H9 (cell line): ENCODE measurements at regions not wholly inside any gene's neighbourhood (a gene's known extent, or its start where the extent isn't known, plus 50 kb on each side); places are given as distances from the start of the nearest gene placed in this dataset.

Experiments used
- DNase-seq: peaks from one replicate; pipeline ENCODE4 v3.0.0-alpha.2; 2017
- H2AFZ ChIP-seq: one replicate; pipeline ENCODE4 v1.6.1; 2013; ENCODE audit warnings: mild to moderate bottlenecking, low read length, control low read depth, moderate library complexity
- H2AK5ac ChIP-seq: 2 replicates; pipeline ENCODE4 v1.6.1; 2013; ENCODE audit warnings: low read length, control low read depth, mixed read lengths; ENCODE audit not compliant: insufficient read length
- H2BK120ac ChIP-seq: one replicate; pipeline ENCODE4 v1.6.1; 2013; ENCODE audit warnings: low read depth, mild to moderate bottlenecking, low read length, control low read depth, inconsistent platforms; ENCODE audit not compliant: poor library complexity, severe bottlenecking
- H2BK12ac ChIP-seq: 2 replicates; pipeline ENCODE4 v1.6.1; 2013; ENCODE audit warnings: low read length, control low read depth, mixed read lengths, low read depth; ENCODE audit not compliant: insufficient read length
- H2BK15ac ChIP-seq: 2 replicates; pipeline ENCODE4 v1.6.1; 2013; ENCODE audit warnings: low read depth, low read length, control low read depth
- H2BK20ac ChIP-seq: one replicate; pipeline ENCODE4 v1.6.1; 2013; ENCODE audit warnings: low read depth, mild to moderate bottlenecking, low read length, control low read depth, inconsistent platforms; ENCODE audit not compliant: poor library complexity, severe bottlenecking
- H2BK5ac ChIP-seq: 2 replicates; pipeline ENCODE4 v1.6.1; 2013; ENCODE audit warnings: low read length, control low read depth, mixed read lengths; ENCODE audit not compliant: insufficient read length
- H3K14ac ChIP-seq: 2 replicates; pipeline ENCODE4 v1.6.1; 2013; ENCODE audit warnings: low read length, control low read depth; ENCODE audit not compliant: insufficient read depth
- H3K18ac ChIP-seq: 2 replicates; pipeline ENCODE4 v1.6.1; 2013; ENCODE audit warnings: low read depth, mild to moderate bottlenecking, mixed read lengths, low read length, control low read depth; ENCODE audit not compliant: insufficient read length
- H3K23ac ChIP-seq: 2 replicates; pipeline ENCODE4 v1.6.1; 2013; ENCODE audit warnings: low read length, control low read depth, mixed read lengths, low read depth; ENCODE audit not compliant: insufficient read length
- H3K23me2 ChIP-seq: 2 replicates; pipeline ENCODE4 v1.6.1; 2013; ENCODE audit warnings: low read depth, mild to moderate bottlenecking, mixed read lengths, low read length, control low read depth; ENCODE audit not compliant: insufficient read length, poor library complexity, severe bottlenecking
- H3K27ac ChIP-seq: 2 replicates; pipeline ENCODE4 v1.5.1; 2013; ENCODE audit warnings: low read length, control low read depth, mixed read lengths, low read depth; ENCODE audit not compliant: insufficient read length
- H3K27me3 ChIP-seq: 2 replicates; pipeline ENCODE4 v1.6.1; 2013; ENCODE audit warnings: low read length, control low read depth, inconsistent platforms; ENCODE audit not compliant: insufficient read depth
- H3K4ac ChIP-seq: 2 replicates; pipeline ENCODE4 v1.6.1; 2013; ENCODE audit warnings: low read depth, mild to moderate bottlenecking, control low read depth, inconsistent platforms, low read length, moderate library complexity
- H3K4me1 ChIP-seq: 2 replicates; pipeline ENCODE4 v1.6.1; 2013; ENCODE audit warnings: low read length, control low read depth, inconsistent platforms; ENCODE audit not compliant: insufficient read depth
- H3K4me2 ChIP-seq: 2 replicates; pipeline ENCODE4 v1.6.1; 2013; ENCODE audit warnings: low read length, control low read depth, mixed read lengths; ENCODE audit not compliant: insufficient read length, insufficient read depth
- H3K56ac ChIP-seq: 2 replicates; pipeline ENCODE4 v1.6.1; 2013; ENCODE audit warnings: low read depth, mild to moderate bottlenecking, mixed read lengths, low read length, control low read depth; ENCODE audit not compliant: insufficient read length
- H3K79me1 ChIP-seq: 2 replicates; pipeline ENCODE4 v1.6.1; 2013; ENCODE audit warnings: low read depth, mild to moderate bottlenecking, moderate library complexity, low read length, control low read depth, inconsistent platforms; ENCODE audit not compliant: insufficient read depth, poor library complexity, severe bottlenecking
- H3K79me2 ChIP-seq: 2 replicates; pipeline ENCODE4 v1.6.1; 2013; ENCODE audit warnings: low read length, control low read depth, inconsistent platforms; ENCODE audit not compliant: insufficient read depth
- H3K9ac ChIP-seq: 2 replicates; pipeline ENCODE4 v1.6.1; 2013; ENCODE audit warnings: low read length, control low read depth, mixed read lengths; ENCODE audit not compliant: insufficient read length; ENCODE audit errors: extremely low read depth
- H3K9me3 ChIP-seq: one replicate; pipeline ENCODE4 v1.6.1; 2013; ENCODE audit warnings: low read depth, low read length, inconsistent platforms; ENCODE audit not compliant: control insufficient read depth
- H3T11ph ChIP-seq: one replicate; pipeline ENCODE4 v1.6.1; 2013; ENCODE audit warnings: mild to moderate bottlenecking, low read length, control low read depth, inconsistent platforms
- H4K20me1 ChIP-seq: one replicate; pipeline ENCODE4 v1.6.1; 2013; ENCODE audit not compliant: control insufficient read depth, insufficient read length, insufficient read depth
- H4K5ac ChIP-seq: 2 replicates; pipeline ENCODE4 v1.6.1; 2013; ENCODE audit warnings: low read depth, mild to moderate bottlenecking, mixed read lengths, low read length, control low read depth; ENCODE audit not compliant: insufficient read length
- H4K8ac ChIP-seq: replicated peaks from 2 replicates; pipeline ENCODE4 v1.6.1; 2013; ENCODE audit warnings: low read length, control low read depth, mixed read lengths, low read depth; ENCODE audit not compliant: insufficient read length
- H4K91ac ChIP-seq: 2 replicates; pipeline ENCODE4 v1.6.1; 2013; ENCODE audit warnings: low read depth, mild to moderate bottlenecking, moderate library complexity, mixed read lengths, low read length, control low read depth; ENCODE audit not compliant: insufficient read length
- H3K27ac Mint-ChIP-seq, 3 experiments: 2 replicates in 2 of 3; 3 replicates in 1 of 3; pipeline ENCODE4 v1.8.0; 2020 to 2021; ENCODE audit warnings: mixed read lengths in 3 of 3, mild to moderate bottlenecking in 1 of 3, moderate library complexity in 1 of 3
- H3K27me3 Mint-ChIP-seq: 2 replicates; pipeline ENCODE4 v1.8.0; 2021; ENCODE audit warnings: low read depth, mild to moderate bottlenecking, moderate library complexity, mixed read lengths
- H3K36me3 Mint-ChIP-seq, 3 experiments: 2 replicates in 2 of 3; 3 replicates in 1 of 3; pipeline ENCODE4 v1.8.0; 2020 to 2021; ENCODE audit warnings: low read depth in 3 of 3, mixed read lengths in 3 of 3; ENCODE audit not compliant: insufficient read depth in 1 of 3
- H3K4me1 Mint-ChIP-seq, 2 experiments: 2 replicates each; pipeline ENCODE4 v1.8.0; 2020; ENCODE audit warnings: mixed read lengths in 2 of 2
- H3K4me3 Mint-ChIP-seq, 2 experiments: 2 replicates in 1 of 2; 3 replicates in 1 of 2; pipeline ENCODE4 v1.8.0; 2020 to 2021; ENCODE audit warnings: mild to moderate bottlenecking in 2 of 2, mixed read lengths in 2 of 2, moderate library complexity in 1 of 2
- H3K9me3 Mint-ChIP-seq, 2 experiments: 2 replicates in 1 of 2; 3 replicates in 1 of 2; pipeline ENCODE4 v1.8.0; 2020; ENCODE audit warnings: mild to moderate bottlenecking in 2 of 2, mixed read lengths in 2 of 2, moderate library complexity in 1 of 2
- WGBS: extraction: QIAGEN DNeasy Blood & Tissue Kit; methylation state at CpG from one replicate; pipeline ENCODE4 v1.1.7; 2013; ENCODE audit warnings: missing lambda C conversion rate, low lambda C conversion rate, mixed read lengths; ENCODE audit not compliant: insufficient read length; ENCODE audit errors: extremely low coverage; 5-methylcytosine and 5-hydroxymethylcytosine counted together
- TF ChIP-seq, protein P1 (sequence below): fragments of 200-600 bp; sonication (generic); conservative IDR thresholded peaks from 3 replicates; pipeline ENCODE4 v1.8.0; 2021; ENCODE audit warnings: antibody characterized with exemption, mild to moderate bottlenecking

DNA sequence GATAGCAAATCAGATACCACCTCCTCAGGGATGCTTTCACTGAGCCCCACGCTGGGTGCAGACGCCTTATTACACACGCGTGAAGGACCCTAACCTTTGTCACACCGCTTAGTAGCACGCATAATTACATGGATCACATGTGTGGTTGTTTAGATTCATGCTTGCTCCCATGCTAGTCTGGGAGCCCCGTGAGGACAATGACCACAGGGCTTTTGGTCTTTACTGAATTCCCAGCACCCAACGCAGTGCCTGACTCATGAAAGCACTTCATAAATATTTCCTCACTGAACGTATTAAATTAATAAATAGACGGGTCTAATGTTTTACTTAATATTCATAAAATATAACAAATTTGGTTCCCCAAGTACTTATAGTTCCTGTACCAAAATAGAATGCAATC is 132.5 kb downstream of the ALDH8A1 start:
- H2BK5ac ChIP-seq: no peak overlapping the region

More for the DNA sequence above, 132.5 kb downstream of the ALDH8A1 start:
- Histone ChIP-seq H3T11ph (no peak overlapping the region), H3K79me1 (no peaks in the 10 kb centered on the region), H3K23ac (no peak overlapping the region), H3K27ac (no peak overlapping the region), H3K14ac (no peak overlapping the region), H4K8ac (no peak overlapping the region), H3K27me3 (no peaks in the 10 kb centered on the region), H3K4me1 (no peaks in the 10 kb centered on the region), H2AK5ac (no peak overlapping the region), H2BK12ac (no peak overlapping the region), H2BK15ac (no peak overlapping the region), H4K91ac (no peak overlapping the region), H3K23me2 (no peaks in the 10 kb centered on the region), H3K18ac (no peak overlapping the region), H3K4ac (no peak overlapping the region), H2BK20ac (no peak overlapping the region), H3K4me2 (no peak overlapping the region), H4K5ac (no peak overlapping the region), H3K9ac (no peak overlapping the region), H3K9me3 (no peaks in the 10 kb centered on the region), H2AFZ (no peak overlapping the region), H2BK120ac (no peak overlapping the region), H3K56ac (no peak overlapping the region), H3K79me2 (no peaks in the 10 kb centered on the region), H4K20me1 (no peaks in the 10 kb centered on the region)
- H3K9me3 Mint-ChIP-seq: no peaks in the 10 kb centered on the region
- no peaks in the 10 kb centered on the region for H3K27me3 Mint-ChIP-seq
- H3K27ac Mint-ChIP-seq: no peak overlapping the region
- no peak overlapping the region for H3K4me3 Mint-ChIP-seq
- WGBS: no CpG with 5 or more reads among the region's 10 CpGs
- H3K36me3 Mint-ChIP-seq: no peaks in the 10 kb centered on the region
- no peak for DNase-seq
- TF ChIP-seq, protein P1, sequence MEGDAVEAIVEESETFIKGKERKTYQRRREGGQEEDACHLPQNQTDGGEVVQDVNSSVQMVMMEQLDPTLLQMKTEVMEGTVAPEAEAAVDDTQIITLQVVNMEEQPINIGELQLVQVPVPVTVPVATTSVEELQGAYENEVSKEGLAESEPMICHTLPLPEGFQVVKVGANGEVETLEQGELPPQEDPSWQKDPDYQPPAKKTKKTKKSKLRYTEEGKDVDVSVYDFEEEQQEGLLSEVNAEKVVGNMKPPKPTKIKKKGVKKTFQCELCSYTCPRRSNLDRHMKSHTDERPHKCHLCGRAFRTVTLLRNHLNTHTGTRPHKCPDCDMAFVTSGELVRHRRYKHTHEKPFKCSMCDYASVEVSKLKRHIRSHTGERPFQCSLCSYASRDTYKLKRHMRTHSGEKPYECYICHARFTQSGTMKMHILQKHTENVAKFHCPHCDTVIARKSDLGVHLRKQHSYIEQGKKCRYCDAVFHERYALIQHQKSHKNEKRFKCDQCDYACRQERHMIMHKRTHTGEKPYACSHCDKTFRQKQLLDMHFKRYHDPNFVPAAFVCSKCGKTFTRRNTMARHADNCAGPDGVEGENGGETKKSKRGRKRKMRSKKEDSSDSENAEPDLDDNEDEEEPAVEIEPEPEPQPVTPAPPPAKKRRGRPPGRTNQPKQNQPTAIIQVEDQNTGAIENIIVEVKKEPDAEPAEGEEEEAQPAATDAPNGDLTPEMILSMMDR: no peak
- H3K4me1 Mint-ChIP-seq: peaks cover 0 to 4% of the 10 kb centered on the region in 2 experiments; a peak in 1 of 4 replicates
